HG02938 (cell line): ENCODE measurements at regions not wholly inside any gene's neighbourhood (a gene's known extent, or its start where the extent isn't known, plus 50 kb on each side); places are given as distances from the start of the nearest gene placed in this dataset.

Source experiments
- ATAC-seq: cut with Tn5 transposase; IDR thresholded peaks from one replicate; pipeline ENCODE4 v1.9.1; 2021; ENCODE audit warnings: mild to moderate bottlenecking, moderate library complexity; ENCODE audit not compliant: unreplicated experiment

- ATAC-seq, result peak; percentile 63
Observed at GRCh38 chr1:84090447-84091245, 53.4 kb upstream of the PRKACB start.

- ATAC-seq, result no peak
Observed at GRCh38 chr1:84089867-84090266, 54.2 kb upstream of the PRKACB start.

GRCh38 chr1:84089465-84089864, 54.6 kb upstream of the PRKACB start:
- ATAC-seq, result no peak

GRCh38 chr1:84086616-84087015, 57.5 kb upstream of the PRKACB start:
- no peak for ATAC-seq

GRCh38 chr1:84086189-84086588, 57.9 kb upstream of the PRKACB start:
- no peak for ATAC-seq

GRCh38 chr1:84083307-84083706, 60.8 kb upstream of the PRKACB start:
- ATAC-seq, result no peak

- ATAC-seq, result no peak
Observed at GRCh38 chr1:84078842-84079202, 65.2 kb upstream of the PRKACB start.

- peak; percentile 47 for ATAC-seq
Observed at GRCh38 chr1:84078108-84078841, 65.8 kb upstream of the PRKACB start.

- ATAC-seq, result peak; percentile 88
Observed at GRCh38 chr1:84077476-84078107, 66.5 kb upstream of the PRKACB start.

- no peak for ATAC-seq
Observed at GRCh38 chr1:84073266-84073665, 70.8 kb upstream of the PRKACB start.

- ATAC-seq, result no peak
Observed at GRCh38 chr1:84069236-84069845, 70.4 kb upstream of the TTLL7 start.

GRCh38 chr1:84062496-84062895, 63.6 kb upstream of the TTLL7 start:
- ATAC-seq, result no peak

GRCh38 chr1:84061336-84061735, 62.4 kb upstream of the TTLL7 start:
- ATAC-seq, result no peak

GRCh38 chr1:84060781-84061180, 61.8 kb upstream of the TTLL7 start:
- ATAC-seq, result no peak

- no peak for ATAC-seq
Observed at GRCh38 chr1:84048820-84049219, 49.9 kb upstream of the TTLL7 start.
